ENCODE measurements at regions not wholly inside any gene's neighbourhood (a gene's known extent, or its start where the extent isn't known, plus 50 kb on each side); places are given as distances from the start of the nearest gene placed in this dataset.

DNA sequence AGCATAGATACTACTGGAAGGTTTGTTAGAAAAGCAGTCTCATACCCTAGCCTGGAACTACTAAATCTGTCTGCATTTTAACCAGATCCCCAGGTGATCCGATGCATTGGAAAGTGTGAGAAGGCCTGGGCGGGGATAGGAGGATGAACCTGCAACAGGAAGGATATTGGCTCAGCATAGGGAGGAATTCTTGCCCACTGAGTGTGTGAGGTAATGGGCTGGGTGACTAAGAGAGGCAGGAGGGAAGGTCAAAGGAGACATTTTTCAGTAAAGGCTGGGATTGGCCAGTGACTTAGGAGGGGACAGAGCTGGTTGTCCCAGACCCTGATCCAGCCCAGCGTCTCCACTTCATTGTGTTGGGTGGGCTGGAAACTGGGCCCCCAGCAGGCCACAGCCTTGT is 191.0 kb upstream of the LRFN2 start:
- no peak for TF ChIP-seq POLR2AphosphoS5 (IDR thresholded peaks at IDR 0.05; ENCODE audit: borderline replicate concordance, low read depth, low read length)
- TF ChIP-seq EZH2 (IDR thresholded peaks at IDR 0.05), result no peak
- no peak for TF ChIP-seq FOXP2 (optimal IDR thresholded peaks at IDR 0.05; ENCODE audit: control extremely low read depth, extremely low read length, insufficient read depth)

All from SK-N-MC (cell line).